Ovary (tissue), 3 donors: ENCODE measurements at regions not wholly inside any gene's neighbourhood (a gene's known extent, or its start where the extent isn't known, plus 50 kb on each side); places are given as distances from the start of the nearest gene placed in this dataset.

Experiments used
- CTCF ChIP-seq, 3 donors: fragments of 450-650 bp in 2 of 3; fragments of 200-600 bp in 1 of 3; IDR thresholded peaks; one replicate each; pipeline versions ENCODE4 v1.5.1 to v1.8.0; 2016 to 2022; ENCODE audit warnings: antibody characterized with exemption in 3 of 3, mild to moderate bottlenecking in 1 of 3
- POLR2A ChIP-seq: fragments of 450-650 bp; IDR thresholded peaks from one replicate; pipeline ENCODE4 v1.6.1; 2017; ENCODE audit warnings: antibody characterized with exemption, mild to moderate bottlenecking, moderate library complexity
- donor health status: DM: no; HTN: no; CAD: no.

- TF ChIP-seq CTCF (IDR thresholded peaks at IDR 0.05) (no peak), POLR2A (no peak)
Measured at GRCh38 chrX:128425546-128425945, 373.3 kb upstream of the ACTRT1 start.
